Mesothelial cell of epicardium (in vitro differentiated cells): ENCODE measurements at regions not wholly inside any gene's neighbourhood (a gene's known extent, or its start where the extent isn't known, plus 50 kb on each side); places are given as distances from the start of the nearest gene placed in this dataset.

ENCODE experiments used
- DNase-seq, 2 experiments: peaks; one replicate each; pipeline ENCODE4 v3.0.0; 2021; ENCODE audit warnings: low spot score in 2 of 2; ENCODE audit not compliant: unreplicated experiment in 2 of 2
- H3K27ac Mint-ChIP-seq: 2 replicates; pipeline ENCODE4 v1.8.0; 2021; ENCODE audit warnings: mixed read lengths
- H3K27me3 Mint-ChIP-seq: 2 replicates; pipeline ENCODE4 v1.8.0; 2021; ENCODE audit warnings: low read depth, mixed read lengths
- H3K36me3 Mint-ChIP-seq: 2 replicates; pipeline ENCODE4 v1.8.0; 2021; ENCODE audit warnings: mixed read lengths
- H3K4me1 Mint-ChIP-seq: 2 replicates; pipeline ENCODE4 v1.8.0; 2021; ENCODE audit warnings: mixed read lengths
- H3K4me3 Mint-ChIP-seq: 2 replicates; pipeline ENCODE4 v1.8.0; 2021; ENCODE audit warnings: mild to moderate bottlenecking, moderate library complexity, mixed read lengths
- H3K9me3 Mint-ChIP-seq: 2 replicates; pipeline ENCODE4 v1.8.0; 2021; ENCODE audit warnings: mixed read lengths
- TF ChIP-seq, protein P1 (sequence below): fragments of 200-600 bp; sonication (generic); IDR thresholded peaks from one replicate; pipeline ENCODE4 v1.5.0; 2021; ENCODE audit warnings: antibody characterized with exemption; ENCODE audit not compliant: unreplicated experiment

DNA sequence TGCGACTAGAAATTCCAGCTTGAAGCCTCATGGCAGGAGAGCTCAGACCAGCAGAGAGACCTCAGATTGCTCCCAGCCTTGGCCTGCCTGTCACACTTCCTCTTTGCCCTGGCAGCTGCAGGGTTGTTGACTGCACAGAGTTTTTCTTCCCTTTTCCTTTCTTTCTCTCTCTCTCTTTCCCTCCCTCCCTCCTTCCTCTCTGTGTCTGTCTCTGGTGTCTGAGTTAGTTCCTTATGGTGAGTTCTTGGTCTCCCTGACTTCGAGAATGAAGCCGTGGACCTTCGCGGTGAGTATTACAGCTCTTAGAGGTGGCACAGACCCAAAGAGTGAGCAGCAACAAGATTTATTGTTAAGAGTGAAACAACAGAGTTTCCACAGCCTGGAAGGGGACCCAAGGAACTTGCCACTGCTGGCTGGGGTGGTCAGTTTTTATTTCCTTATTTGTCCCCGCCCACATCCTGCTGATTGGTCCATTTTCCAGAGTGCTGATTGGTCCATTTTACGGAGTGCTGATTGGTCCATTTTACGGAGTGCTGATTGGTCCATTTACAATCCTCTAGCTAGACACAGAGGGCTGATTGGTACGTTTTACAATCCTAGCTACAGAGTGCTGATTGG, 266.3 kb downstream of the RPS24 start:
- Mint-ChIP-seq H3K9me3 (peaks cover 7% of the 10 kb centered on the region), H3K36me3 (peaks cover 2% of the 10 kb centered on the region), H3K27me3 (no peaks in the 10 kb centered on the region), H3K27ac (no peak overlapping the region), H3K4me1 (peaks cover 33% of the 10 kb centered on the region), H3K4me3 (no peak overlapping the region)
- no peak for DNase-seq
- TF ChIP-seq, protein P1, sequence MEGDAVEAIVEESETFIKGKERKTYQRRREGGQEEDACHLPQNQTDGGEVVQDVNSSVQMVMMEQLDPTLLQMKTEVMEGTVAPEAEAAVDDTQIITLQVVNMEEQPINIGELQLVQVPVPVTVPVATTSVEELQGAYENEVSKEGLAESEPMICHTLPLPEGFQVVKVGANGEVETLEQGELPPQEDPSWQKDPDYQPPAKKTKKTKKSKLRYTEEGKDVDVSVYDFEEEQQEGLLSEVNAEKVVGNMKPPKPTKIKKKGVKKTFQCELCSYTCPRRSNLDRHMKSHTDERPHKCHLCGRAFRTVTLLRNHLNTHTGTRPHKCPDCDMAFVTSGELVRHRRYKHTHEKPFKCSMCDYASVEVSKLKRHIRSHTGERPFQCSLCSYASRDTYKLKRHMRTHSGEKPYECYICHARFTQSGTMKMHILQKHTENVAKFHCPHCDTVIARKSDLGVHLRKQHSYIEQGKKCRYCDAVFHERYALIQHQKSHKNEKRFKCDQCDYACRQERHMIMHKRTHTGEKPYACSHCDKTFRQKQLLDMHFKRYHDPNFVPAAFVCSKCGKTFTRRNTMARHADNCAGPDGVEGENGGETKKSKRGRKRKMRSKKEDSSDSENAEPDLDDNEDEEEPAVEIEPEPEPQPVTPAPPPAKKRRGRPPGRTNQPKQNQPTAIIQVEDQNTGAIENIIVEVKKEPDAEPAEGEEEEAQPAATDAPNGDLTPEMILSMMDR: no peak

DNA sequence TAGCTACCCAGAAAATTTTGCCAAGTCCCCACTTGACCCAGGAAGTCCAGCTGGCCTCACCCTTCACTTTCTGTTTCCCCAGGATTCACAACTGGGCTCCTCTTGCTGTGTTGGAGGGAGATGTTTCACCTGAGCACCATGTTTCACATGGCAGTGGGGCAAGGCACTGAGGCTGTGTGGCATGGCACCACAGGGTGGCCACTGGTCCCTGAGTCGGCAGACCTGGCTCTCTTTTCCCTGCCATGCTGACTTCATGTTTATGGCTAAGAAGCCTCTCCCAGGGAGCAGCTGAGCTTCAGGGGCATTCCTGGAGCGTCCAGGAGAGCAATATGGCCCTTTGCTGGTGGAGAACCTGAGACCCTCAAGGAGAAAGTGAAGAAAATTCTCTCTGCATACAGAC, 266.9 kb downstream of the RPS24 start:
- peaks cover 28% of the 10 kb centered on the region for H3K4me1 Mint-ChIP-seq
- H3K9me3 Mint-ChIP-seq: peaks cover 7% of the 10 kb centered on the region
- H3K4me3 Mint-ChIP-seq: no peak overlapping the region
- peak in 1 of 2 experiments; percentile 21 for DNase-seq
- no peak overlapping the region for H3K27ac Mint-ChIP-seq
- peaks cover 2% of the 10 kb centered on the region for H3K36me3 Mint-ChIP-seq
- TF ChIP-seq, protein P1: no peak
- H3K27me3 Mint-ChIP-seq: no peaks in the 10 kb centered on the region

DNA sequence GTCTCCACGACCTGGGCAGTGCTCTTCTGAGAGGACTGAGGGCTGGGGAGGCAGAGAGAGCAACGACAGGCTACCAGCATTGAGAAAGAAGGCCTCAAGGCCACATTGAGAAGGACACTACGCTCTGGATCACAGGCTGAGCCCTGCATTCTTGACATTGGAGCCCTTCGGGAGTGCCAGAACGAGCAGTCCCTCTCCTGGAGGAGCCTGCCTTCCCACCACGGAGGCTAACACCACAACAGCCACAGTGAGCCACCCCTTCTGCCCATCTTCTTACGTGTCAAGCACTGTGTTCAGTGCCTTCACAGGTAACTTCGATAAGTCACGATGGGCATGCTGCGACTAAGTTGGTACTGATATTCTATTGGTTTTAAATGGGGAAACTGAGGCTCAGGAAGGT, 267.8 kb downstream of the RPS24 start:
- H3K4me3 Mint-ChIP-seq: no peak overlapping the region
- TF ChIP-seq, protein P1: no peak
- H3K9me3 Mint-ChIP-seq: peaks cover 12% of the 10 kb centered on the region
- H3K27ac Mint-ChIP-seq: peak overlapping the region; percentile 8
- peaks cover 2% of the 10 kb centered on the region for H3K36me3 Mint-ChIP-seq
- peak in 1 of 2 experiments; percentile 16 for DNase-seq
- no peaks in the 10 kb centered on the region for H3K27me3 Mint-ChIP-seq
- H3K4me1 Mint-ChIP-seq: peaks cover 26% of the 10 kb centered on the region

DNA sequence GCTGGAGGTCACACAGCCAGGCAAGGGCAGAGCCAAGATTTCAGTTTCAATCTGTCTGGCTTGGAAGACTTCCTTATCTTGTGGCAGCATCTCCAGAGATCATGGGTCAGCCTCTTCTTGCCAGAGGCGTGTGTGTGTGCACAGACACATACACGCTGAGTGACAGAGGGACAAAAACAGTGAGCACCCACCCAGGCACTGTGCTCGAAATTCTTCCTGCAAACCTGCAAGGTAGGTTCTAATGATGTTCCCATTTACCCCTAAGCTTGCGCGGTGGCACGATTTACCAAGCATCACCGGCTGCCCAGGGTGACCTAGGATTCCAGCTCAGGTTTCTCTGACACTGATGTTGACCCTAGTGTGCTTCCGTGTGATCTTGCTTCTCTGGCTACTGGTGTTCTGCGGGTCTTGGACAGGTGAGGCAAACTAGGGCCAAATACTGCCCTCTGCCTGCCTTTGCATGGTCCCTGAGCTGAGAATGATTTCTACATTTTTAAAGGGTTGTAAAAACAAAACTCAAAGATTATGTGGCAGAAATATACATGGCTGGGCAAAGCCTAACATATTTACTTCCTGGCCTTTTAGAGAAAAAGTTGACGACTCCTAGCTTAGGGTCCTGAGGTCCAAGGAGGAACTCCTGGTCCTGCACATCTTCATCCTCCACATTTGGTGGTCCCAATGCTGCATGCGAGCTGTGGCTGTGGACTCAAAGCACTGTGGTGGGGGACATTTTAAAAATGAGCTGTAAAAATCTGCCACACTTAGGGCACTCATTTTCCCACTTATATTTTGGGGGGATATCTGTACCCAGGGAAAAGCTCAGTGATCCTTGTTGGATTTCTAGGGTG, 268.5 kb downstream of the RPS24 start:
- peaks cover 17% of the 10 kb centered on the region for H3K9me3 Mint-ChIP-seq
- TF ChIP-seq, protein P1: no peak
- H3K4me3 Mint-ChIP-seq: peak overlapping the region; percentile 71
- H3K27me3 Mint-ChIP-seq: no peaks in the 10 kb centered on the region
- H3K27ac Mint-ChIP-seq: peak overlapping the region; percentile 91
- peaks cover 2% of the 10 kb centered on the region for H3K36me3 Mint-ChIP-seq
- DNase-seq: peak in 1 of 2 experiments; percentile 37
- H3K4me1 Mint-ChIP-seq: peaks cover 25% of the 10 kb centered on the region

DNA sequence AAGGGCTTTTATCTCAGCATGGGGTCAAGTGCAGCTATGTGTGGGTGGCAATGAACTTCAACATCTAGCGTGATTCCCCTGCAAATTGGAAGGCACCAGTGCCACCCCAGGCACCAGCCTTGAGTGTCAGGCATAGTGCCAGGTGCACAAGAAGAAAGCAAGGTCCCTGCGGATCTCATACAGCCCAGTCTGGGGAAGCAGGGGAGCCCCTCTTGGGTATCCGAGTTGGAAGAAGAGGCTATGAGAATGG, 269.0 kb downstream of the RPS24 start:
- peak overlapping the region; percentile 71 for H3K4me3 Mint-ChIP-seq
- H3K27me3 Mint-ChIP-seq: no peaks in the 10 kb centered on the region
- H3K27ac Mint-ChIP-seq: peak overlapping the region; percentile 91
- no peak for DNase-seq
- H3K9me3 Mint-ChIP-seq: peaks cover 17% of the 10 kb centered on the region
- peaks cover 2% of the 10 kb centered on the region for H3K36me3 Mint-ChIP-seq
- H3K4me1 Mint-ChIP-seq: peaks cover 25% of the 10 kb centered on the region
- TF ChIP-seq, protein P1: no peak
